Neural progenitor cell (in vitro differentiated cells): ENCODE measurements at regions not wholly inside any gene's neighbourhood (a gene's known extent, or its start where the extent isn't known, plus 50 kb on each side); places are given as distances from the start of the nearest gene placed in this dataset.

Experiments
- DNase-seq: peaks from one replicate; pipeline ENCODE4 v3.0.0-alpha.2; 2016; ENCODE audit warnings: low spot score
- H2AFZ ChIP-seq: fragments of 200-600 bp; sonication (generic); replicated peaks from 2 replicates; pipeline ENCODE4 v1.6.1; 2016; ENCODE audit warnings: antibody characterized with exemption
- H3F3A ChIP-seq: fragments of 200-600 bp; sonication (generic); 2 replicates; pipeline ENCODE4 v1.6.1; 2016; ENCODE audit warnings: antibody characterized with exemption, low read depth
- H3K27ac ChIP-seq: fragments of 200-600 bp; sonication (generic); 2 replicates; pipeline ENCODE4 v1.5.1; 2016; ENCODE audit warnings: mild to moderate bottlenecking
- H3K27me3 ChIP-seq: fragments of 200-600 bp; sonication (generic); 2 replicates; pipeline ENCODE4 v1.6.1; 2016; ENCODE audit warnings: mild to moderate bottlenecking, moderate library complexity
- H3K36me3 ChIP-seq: fragments of 200-600 bp; sonication (generic); 2 replicates; pipeline ENCODE4 v1.5.1; 2016
- H3K4me1 ChIP-seq: fragments of 200-600 bp; sonication (generic); 2 replicates; pipeline ENCODE4 v1.6.1; 2016; ENCODE audit warnings: mixed run types
- H3K4me2 ChIP-seq: fragments of 200-600 bp; sonication (generic); 2 replicates; pipeline ENCODE4 v1.6.1; 2016
- H3K4me3 ChIP-seq: fragments of 200-600 bp; sonication (generic); 2 replicates; pipeline ENCODE4 v1.5.1; 2016
- H3K79me2 ChIP-seq: fragments of 200-600 bp; sonication (generic); 2 replicates; pipeline ENCODE4 v1.6.1; 2016; ENCODE audit warnings: low read depth
- H3K9ac ChIP-seq: fragments of 200-600 bp; sonication (generic); 2 replicates; pipeline ENCODE4 v1.6.1; 2016
- H3K9me3 ChIP-seq: fragments of 200-600 bp; sonication (generic); 2 replicates; pipeline ENCODE4 v1.5.1; 2016; ENCODE audit warnings: low read depth
- H4K20me1 ChIP-seq: fragments of 200-600 bp; sonication (generic); 2 replicates; pipeline ENCODE4 v1.6.1; 2016; ENCODE audit warnings: low read depth
- H3K27ac Mint-ChIP-seq: 3 replicates; pipeline ENCODE4 v1.8.0; 2021; ENCODE audit warnings: mixed read lengths
- H3K27me3 Mint-ChIP-seq: 2 replicates; pipeline ENCODE4 v1.8.0; 2022; ENCODE audit warnings: low read depth, mild to moderate bottlenecking, inconsistent platforms, moderate library complexity, mixed read lengths; ENCODE audit not compliant: insufficient read depth
- H3K36me3 Mint-ChIP-seq: 3 replicates; pipeline ENCODE4 v1.8.0; 2021; ENCODE audit warnings: mixed read lengths
- H3K4me1 Mint-ChIP-seq: 3 replicates; pipeline ENCODE4 v1.8.0; 2021; ENCODE audit warnings: mixed read lengths
- H3K4me3 Mint-ChIP-seq: 3 replicates; pipeline ENCODE4 v1.8.0; 2021; ENCODE audit warnings: mild to moderate bottlenecking, moderate library complexity, mixed read lengths
- H3K9me3 Mint-ChIP-seq: 3 replicates; pipeline ENCODE4 v1.8.0; 2020; ENCODE audit warnings: mixed read lengths
- EZH2 ChIP-seq: fragments of 200-600 bp; sonication (generic); IDR thresholded peaks from 2 replicates; pipeline ENCODE4 v1.6.1; 2017; ENCODE audit warnings: antibody characterized with exemption, mild to moderate bottlenecking, moderate library complexity
- EZH2phosphoT487 ChIP-seq: fragments of 200-600 bp; sonication (generic); IDR thresholded peaks from 2 replicates; pipeline ENCODE4 v1.6.1; 2017; ENCODE audit warnings: antibody characterized with exemption
- TF ChIP-seq, protein P1 (sequence below): fragments of 200-600 bp; sonication (generic); IDR thresholded peaks from 2 replicates; pipeline ENCODE4 v1.5.1; 2017; ENCODE audit warnings: antibody characterized with exemption, mild to moderate bottlenecking

GRCh38 chr18:61123309-61123708 is 209.9 kb upstream of the CDH20 start:
- no peak overlapping the region for H3K9ac ChIP-seq
- H3K27ac Mint-ChIP-seq = no peak overlapping the region
- H3K36me3 ChIP-seq = no peaks in the 10 kb centered on the region
- peaks cover 5% of the 10 kb centered on the region for H3K4me1 Mint-ChIP-seq
- H3K36me3 Mint-ChIP-seq = no peaks in the 10 kb centered on the region
- no peak for TF ChIP-seq EZH2phosphoT487
- TF ChIP-seq, protein P1, sequence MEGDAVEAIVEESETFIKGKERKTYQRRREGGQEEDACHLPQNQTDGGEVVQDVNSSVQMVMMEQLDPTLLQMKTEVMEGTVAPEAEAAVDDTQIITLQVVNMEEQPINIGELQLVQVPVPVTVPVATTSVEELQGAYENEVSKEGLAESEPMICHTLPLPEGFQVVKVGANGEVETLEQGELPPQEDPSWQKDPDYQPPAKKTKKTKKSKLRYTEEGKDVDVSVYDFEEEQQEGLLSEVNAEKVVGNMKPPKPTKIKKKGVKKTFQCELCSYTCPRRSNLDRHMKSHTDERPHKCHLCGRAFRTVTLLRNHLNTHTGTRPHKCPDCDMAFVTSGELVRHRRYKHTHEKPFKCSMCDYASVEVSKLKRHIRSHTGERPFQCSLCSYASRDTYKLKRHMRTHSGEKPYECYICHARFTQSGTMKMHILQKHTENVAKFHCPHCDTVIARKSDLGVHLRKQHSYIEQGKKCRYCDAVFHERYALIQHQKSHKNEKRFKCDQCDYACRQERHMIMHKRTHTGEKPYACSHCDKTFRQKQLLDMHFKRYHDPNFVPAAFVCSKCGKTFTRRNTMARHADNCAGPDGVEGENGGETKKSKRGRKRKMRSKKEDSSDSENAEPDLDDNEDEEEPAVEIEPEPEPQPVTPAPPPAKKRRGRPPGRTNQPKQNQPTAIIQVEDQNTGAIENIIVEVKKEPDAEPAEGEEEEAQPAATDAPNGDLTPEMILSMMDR = no peak
- TF ChIP-seq EZH2 = no peak
- no peaks in the 10 kb centered on the region for H4K20me1 ChIP-seq
- no peaks in the 10 kb centered on the region for H3K9me3 Mint-ChIP-seq
- no peaks in the 10 kb centered on the region for H3K27me3 ChIP-seq
- H3K79me2 ChIP-seq = no peaks in the 10 kb centered on the region
- no peak overlapping the region for H3K4me2 ChIP-seq
- H3K4me3 Mint-ChIP-seq = no peak overlapping the region
- no peak for DNase-seq
- no peak overlapping the region for H2AFZ ChIP-seq
- peaks cover 12% of the 10 kb centered on the region for H3K4me1 ChIP-seq
- no peaks in the 10 kb centered on the region for H3K9me3 ChIP-seq
- no peak overlapping the region for H3K27ac ChIP-seq
- H3F3A ChIP-seq = no peaks in the 10 kb centered on the region
- no peak overlapping the region for H3K4me3 ChIP-seq
- H3K27me3 Mint-ChIP-seq = peaks cover 2% of the 10 kb centered on the region

- Mint-ChIP-seq H3K27ac (peak overlapping the region; percentile 87), H3K27me3 (peaks cover 2% of the 10 kb centered on the region), H3K36me3 (no peaks in the 10 kb centered on the region), H3K4me3 (no peak overlapping the region), H3K4me1 (peaks cover 5% of the 10 kb centered on the region), H3K9me3 (no peaks in the 10 kb centered on the region)
- Histone ChIP-seq H3K27ac (peak overlapping the region; percentile 43), H3K4me2 (peak overlapping the region; percentile 59), H3K9ac (no peak overlapping the region), H3F3A (no peaks in the 10 kb centered on the region), H3K4me1 (peaks cover 20% of the 10 kb centered on the region), H3K4me3 (no peak overlapping the region), H3K9me3 (no peaks in the 10 kb centered on the region), H4K20me1 (no peaks in the 10 kb centered on the region), H3K79me2 (no peaks in the 10 kb centered on the region), H3K36me3 (no peaks in the 10 kb centered on the region), H2AFZ (peak overlapping the region; percentile 81), H3K27me3 (no peaks in the 10 kb centered on the region)
- no peak for DNase-seq
- TF ChIP-seq, protein P1 = no peak
- no peak for TF ChIP-seq EZH2phosphoT487
- no peak for TF ChIP-seq EZH2
These were observed 205.3 kb upstream of the CDH20 start for GRCh38 chr18:61127714-61128467.

GRCh38 chr18:61129001-61129400 is 204.2 kb upstream of the CDH20 start:
- Histone ChIP-seq H2AFZ (peak overlapping the region; percentile 44), H3K9ac (no peak overlapping the region), H3F3A (no peaks in the 10 kb centered on the region), H3K9me3 (no peaks in the 10 kb centered on the region), H3K79me2 (no peaks in the 10 kb centered on the region), H3K4me3 (no peak overlapping the region), H4K20me1 (no peaks in the 10 kb centered on the region), H3K36me3 (no peaks in the 10 kb centered on the region), H3K4me1 (peaks cover 20% of the 10 kb centered on the region), H3K27ac (no peak overlapping the region), H3K27me3 (no peaks in the 10 kb centered on the region), H3K4me2 (no peak overlapping the region)
- no peak overlapping the region for H3K4me3 Mint-ChIP-seq
- no peaks in the 10 kb centered on the region for H3K36me3 Mint-ChIP-seq
- peaks cover 2% of the 10 kb centered on the region for H3K27me3 Mint-ChIP-seq
- no peaks in the 10 kb centered on the region for H3K9me3 Mint-ChIP-seq
- DNase-seq = no peak
- no peak overlapping the region for H3K27ac Mint-ChIP-seq
- TF ChIP-seq EZH2phosphoT487 (no peak), EZH2 (no peak)
- TF ChIP-seq, protein P1 = no peak
- H3K4me1 Mint-ChIP-seq = no peaks in the 10 kb centered on the region
